BE2C (cell line): ENCODE measurements at regions not wholly inside any gene's neighbourhood (a gene's known extent, or its start where the extent isn't known, plus 50 kb on each side); places are given as distances from the start of the nearest gene placed in this dataset.
A peak's percentile ranks its signal among the peaks of the same experiment; 100 is the strongest.

ENCODE experiments used
- DNase-seq: peaks from one replicate; pipeline ENCODE4 v3.0.0-alpha.2; 2020
- H3K27me3 ChIP-seq: fragments of 250-450 bp; sonication (Bioruptor Pico); 2 replicates; pipeline ENCODE4 v1.5.1; 2020; ENCODE audit warnings: mild to moderate bottlenecking
- H3K36me3 ChIP-seq: fragments of 250-450 bp; sonication (Bioruptor Pico); 2 replicates; pipeline ENCODE4 v1.5.1; 2020; ENCODE audit warnings: mild to moderate bottlenecking
- H3K4me1 ChIP-seq: fragments of 250-450 bp; sonication (Bioruptor Pico); 2 replicates; pipeline ENCODE4 v1.5.1; 2020
- H3K4me3 ChIP-seq: 2 replicates; pipeline ENCODE4 v1.5.1; 2011; ENCODE audit warnings: low read depth, low read length
- H3K9me3 ChIP-seq: fragments of 250-450 bp; sonication (Bioruptor Pico); 2 replicates; pipeline ENCODE4 v1.5.1; 2020
- TF ChIP-seq, protein P1 (sequence below): IDR thresholded peaks from 2 replicates; pipeline ENCODE4 v1.5.1; 2012; ENCODE audit warnings: mild to moderate bottlenecking, low read depth, low read length

DNA sequence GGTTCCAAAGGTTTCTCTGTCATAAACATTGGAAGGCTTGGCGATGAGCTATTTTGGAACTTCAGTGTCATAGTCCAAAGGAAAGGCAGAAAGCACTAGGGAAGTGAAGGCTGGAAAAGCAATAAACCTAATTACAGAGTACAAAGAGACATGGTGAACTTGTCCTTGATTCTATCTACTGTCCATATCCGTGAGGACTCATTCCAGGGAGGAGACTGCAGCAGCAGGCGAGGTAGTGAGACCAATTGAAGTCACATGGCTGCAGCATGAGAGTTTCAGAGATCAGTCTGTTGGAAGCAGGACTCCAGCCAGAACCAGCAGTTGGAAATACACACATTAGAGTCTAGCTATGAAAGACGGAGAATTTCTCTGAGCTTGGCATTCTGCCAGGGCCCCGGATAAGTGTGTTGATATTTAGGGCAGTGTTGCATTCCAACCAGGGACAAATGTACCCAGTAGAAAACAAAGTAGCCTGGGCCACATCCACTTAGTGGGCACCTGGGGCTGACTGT, 54.1 kb upstream of the ARHGAP42 start:
- H3K4me1 ChIP-seq: peaks cover 16% of the 10 kb centered on the region
- no peaks in the 10 kb centered on the region for H3K36me3 ChIP-seq
- no peaks in the 10 kb centered on the region for H3K27me3 ChIP-seq
- H3K9me3 ChIP-seq: no peaks in the 10 kb centered on the region
- TF ChIP-seq, protein P1, sequence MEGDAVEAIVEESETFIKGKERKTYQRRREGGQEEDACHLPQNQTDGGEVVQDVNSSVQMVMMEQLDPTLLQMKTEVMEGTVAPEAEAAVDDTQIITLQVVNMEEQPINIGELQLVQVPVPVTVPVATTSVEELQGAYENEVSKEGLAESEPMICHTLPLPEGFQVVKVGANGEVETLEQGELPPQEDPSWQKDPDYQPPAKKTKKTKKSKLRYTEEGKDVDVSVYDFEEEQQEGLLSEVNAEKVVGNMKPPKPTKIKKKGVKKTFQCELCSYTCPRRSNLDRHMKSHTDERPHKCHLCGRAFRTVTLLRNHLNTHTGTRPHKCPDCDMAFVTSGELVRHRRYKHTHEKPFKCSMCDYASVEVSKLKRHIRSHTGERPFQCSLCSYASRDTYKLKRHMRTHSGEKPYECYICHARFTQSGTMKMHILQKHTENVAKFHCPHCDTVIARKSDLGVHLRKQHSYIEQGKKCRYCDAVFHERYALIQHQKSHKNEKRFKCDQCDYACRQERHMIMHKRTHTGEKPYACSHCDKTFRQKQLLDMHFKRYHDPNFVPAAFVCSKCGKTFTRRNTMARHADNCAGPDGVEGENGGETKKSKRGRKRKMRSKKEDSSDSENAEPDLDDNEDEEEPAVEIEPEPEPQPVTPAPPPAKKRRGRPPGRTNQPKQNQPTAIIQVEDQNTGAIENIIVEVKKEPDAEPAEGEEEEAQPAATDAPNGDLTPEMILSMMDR: no peak
- 0 out of 2 replicates have a peak overlapping the region, but pooled peaks have one; percentile 3 for H3K4me3 ChIP-seq
- DNase-seq: peak; percentile 77

DNA sequence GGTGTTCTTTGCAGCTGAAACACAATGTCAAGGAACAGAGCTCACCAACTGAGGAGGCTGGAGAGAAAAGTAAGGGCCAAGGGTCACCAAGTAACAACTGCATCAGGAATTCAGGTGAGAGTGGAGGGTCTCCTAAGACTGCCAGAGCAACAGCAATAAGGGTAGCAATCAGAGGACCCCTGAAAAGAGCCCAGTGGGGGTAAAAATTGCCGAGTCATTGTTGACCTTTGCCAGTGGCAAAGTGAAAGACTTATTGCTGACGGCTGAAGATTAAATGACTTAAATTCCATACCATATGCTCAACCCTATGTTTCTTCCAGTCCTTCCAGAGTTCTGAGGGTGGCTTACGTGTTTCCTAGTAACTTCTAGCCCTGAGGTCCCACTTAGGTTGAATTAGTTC, 51.9 kb upstream of the ARHGAP42 start:
- H3K9me3 ChIP-seq: no peaks in the 10 kb centered on the region

DNA sequence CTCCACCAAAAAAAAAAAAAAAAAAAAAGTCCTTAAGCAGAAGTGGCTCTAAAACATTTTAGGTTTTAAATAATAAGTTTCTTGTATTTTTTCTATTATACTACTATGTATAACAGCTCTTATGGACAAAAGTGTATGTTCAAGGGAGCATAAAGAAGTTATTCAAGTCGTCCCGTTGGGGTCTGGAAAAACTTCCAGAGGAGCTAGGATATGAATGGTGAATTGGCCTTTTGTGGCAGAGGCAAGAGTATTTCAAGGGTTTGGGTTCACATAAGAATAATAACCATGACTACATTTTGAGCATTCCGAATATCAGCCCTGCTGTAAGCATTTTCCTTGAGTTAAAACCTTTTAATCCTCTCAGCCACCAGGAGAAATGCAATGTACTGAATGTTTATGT, 50.6 kb upstream of the ARHGAP42 start:
- Histone ChIP-seq H3K36me3 (no peaks in the 10 kb centered on the region), H3K4me1 (peaks cover 21% of the 10 kb centered on the region), H3K4me3 (no peak overlapping the region), H3K27me3 (no peaks in the 10 kb centered on the region), H3K9me3 (no peaks in the 10 kb centered on the region)
- TF ChIP-seq, protein P1: no peak
- no peak for DNase-seq

More for the DNA sequence above, 51.9 kb upstream of the ARHGAP42 start:
- TF ChIP-seq, protein P1: no peak
- DNase-seq: no peak
- Histone ChIP-seq H3K4me3 (no peak overlapping the region), H3K36me3 (no peaks in the 10 kb centered on the region), H3K4me1 (peaks cover 26% of the 10 kb centered on the region), H3K27me3 (no peaks in the 10 kb centered on the region)
